ENCODE measurements at regions not wholly inside any gene's neighbourhood (a gene's known extent, or its start where the extent isn't known, plus 50 kb on each side); places are given as distances from the start of the nearest gene placed in this dataset.

GRCh38 chr2:240366901-240367300, 68.6 kb upstream of the GPC1 start:
- Histone ChIP-seq H2AFZ (ENCODE audit: low read length) (no peak overlapping the region), H3K9me2 (replicated peaks; ENCODE audit: insufficient read depth, low read length) (no peaks in the 10 kb centered on the region), H3K4me2 (ENCODE audit: low read depth, low read length, poor library complexity, severe bottlenecking) (no peak overlapping the region), H3K36me3 (ENCODE audit: insufficient read depth, low read length) (no peaks in the 10 kb centered on the region), H3K9me3 (ENCODE audit: low read length) (no peaks in the 10 kb centered on the region), H3K9ac (ENCODE audit: low read length) (no peak overlapping the region), H3K4me1 (ENCODE audit: low read length) (no peaks in the 10 kb centered on the region), H4K20me1 (ENCODE audit: insufficient read depth, low read depth, low read length) (no peaks in the 10 kb centered on the region), H3K4me3 (ENCODE audit: low read length) (no peak overlapping the region), H3K27ac (ENCODE audit: low read length) (no peak overlapping the region), H3K79me2 (ENCODE audit: low read length) (no peaks in the 10 kb centered on the region), H3K27me3 (ENCODE audit: low read length) (no peaks in the 10 kb centered on the region)
- no peak for DNase-seq

GRCh38 chr2:240367721-240368120, 67.7 kb upstream of the GPC1 start:
- Histone ChIP-seq H3K36me3 (ENCODE audit: insufficient read depth, low read length) (no peaks in the 10 kb centered on the region), H3K27me3 (ENCODE audit: low read length) (no peaks in the 10 kb centered on the region), H3K4me3 (ENCODE audit: low read length) (no peak overlapping the region), H3K9me2 (replicated peaks; ENCODE audit: insufficient read depth, low read length) (no peaks in the 10 kb centered on the region), H3K27ac (ENCODE audit: low read length) (no peak overlapping the region), H3K9me3 (ENCODE audit: low read length) (no peaks in the 10 kb centered on the region), H2AFZ (ENCODE audit: low read length) (no peak overlapping the region), H3K4me1 (ENCODE audit: low read length) (no peaks in the 10 kb centered on the region), H3K9ac (ENCODE audit: low read length) (no peak overlapping the region), H3K4me2 (ENCODE audit: low read depth, low read length, poor library complexity, severe bottlenecking) (no peak overlapping the region), H4K20me1 (ENCODE audit: insufficient read depth, low read depth, low read length) (no peaks in the 10 kb centered on the region), H3K79me2 (ENCODE audit: low read length) (no peaks in the 10 kb centered on the region)
- no peak for DNase-seq

GRCh38 chr2:240368781-240369331, 66.6 kb upstream of the GPC1 start:
- H3K27me3 ChIP-seq (ENCODE audit: low read length): no peaks in the 10 kb centered on the region
- no peaks in the 10 kb centered on the region for H3K79me2 ChIP-seq (ENCODE audit: low read length)
- no peak overlapping the region for H3K9ac ChIP-seq (ENCODE audit: low read length)
- DNase-seq: no peak
- no peak overlapping the region for H3K27ac ChIP-seq (ENCODE audit: low read length)
- no peaks in the 10 kb centered on the region for H3K9me2 ChIP-seq (replicated peaks; ENCODE audit: insufficient read depth, low read length)
- H3K4me2 ChIP-seq (ENCODE audit: low read depth, low read length, poor library complexity, severe bottlenecking): no peak overlapping the region
- H4K20me1 ChIP-seq (ENCODE audit: insufficient read depth, low read depth, low read length): no peaks in the 10 kb centered on the region
- no peak overlapping the region for H3K4me3 ChIP-seq (ENCODE audit: low read length)
- H3K4me1 ChIP-seq (ENCODE audit: low read length): no peaks in the 10 kb centered on the region
- H3K36me3 ChIP-seq (ENCODE audit: insufficient read depth, low read length): no peaks in the 10 kb centered on the region
- H3K9me3 ChIP-seq (ENCODE audit: low read length): no peaks in the 10 kb centered on the region
- no peak overlapping the region for H2AFZ ChIP-seq (ENCODE audit: low read length)

- Histone ChIP-seq H3K4me3 (ENCODE audit: low read length) (no peak overlapping the region), H3K27ac (ENCODE audit: low read length) (no peak overlapping the region), H3K9ac (ENCODE audit: low read length) (no peak overlapping the region), H3K9me2 (replicated peaks; ENCODE audit: insufficient read depth, low read length) (no peaks in the 10 kb centered on the region), H3K4me1 (ENCODE audit: low read length) (no peaks in the 10 kb centered on the region), H3K4me2 (ENCODE audit: low read depth, low read length, poor library complexity, severe bottlenecking) (no peak overlapping the region), H4K20me1 (ENCODE audit: insufficient read depth, low read depth, low read length) (no peaks in the 10 kb centered on the region), H3K27me3 (ENCODE audit: low read length) (no peaks in the 10 kb centered on the region), H3K9me3 (ENCODE audit: low read length) (no peaks in the 10 kb centered on the region), H2AFZ (ENCODE audit: low read length) (no peak overlapping the region), H3K36me3 (ENCODE audit: insufficient read depth, low read length) (no peaks in the 10 kb centered on the region), H3K79me2 (ENCODE audit: low read length) (no peaks in the 10 kb centered on the region)
- DNase-seq: no peak
Measured at GRCh38 chr2:240369335-240369734, 66.1 kb upstream of the GPC1 start.

GRCh38 chr2:240369801-240370585, 65.5 kb upstream of the GPC1 start:
- H4K20me1 ChIP-seq (ENCODE audit: insufficient read depth, low read depth, low read length): no peaks in the 10 kb centered on the region
- no peak for DNase-seq
- no peak overlapping the region for H3K4me2 ChIP-seq (ENCODE audit: low read depth, low read length, poor library complexity, severe bottlenecking)
- no peaks in the 10 kb centered on the region for H3K36me3 ChIP-seq (ENCODE audit: insufficient read depth, low read length)
- H3K9ac ChIP-seq (ENCODE audit: low read length): no peak overlapping the region
- no peaks in the 10 kb centered on the region for H3K27me3 ChIP-seq (ENCODE audit: low read length)
- no peaks in the 10 kb centered on the region for H3K79me2 ChIP-seq (ENCODE audit: low read length)
- H3K9me2 ChIP-seq (replicated peaks; ENCODE audit: insufficient read depth, low read length): no peaks in the 10 kb centered on the region
- H3K4me1 ChIP-seq (ENCODE audit: low read length): no peaks in the 10 kb centered on the region
- no peak overlapping the region for H3K4me3 ChIP-seq (ENCODE audit: low read length)
- no peaks in the 10 kb centered on the region for H3K9me3 ChIP-seq (ENCODE audit: low read length)
- H2AFZ ChIP-seq (ENCODE audit: low read length): no peak overlapping the region
- no peak overlapping the region for H3K27ac ChIP-seq (ENCODE audit: low read length)

GRCh38 chr2:240371129-240372000, 64.1 kb upstream of the GPC1 start:
- no peaks in the 10 kb centered on the region for H3K9me2 ChIP-seq (replicated peaks; ENCODE audit: insufficient read depth, low read length)
- no peaks in the 10 kb centered on the region for H4K20me1 ChIP-seq (ENCODE audit: insufficient read depth, low read depth, low read length)
- no peaks in the 10 kb centered on the region for H3K36me3 ChIP-seq (ENCODE audit: insufficient read depth, low read length)
- H3K4me1 ChIP-seq (ENCODE audit: low read length): no peaks in the 10 kb centered on the region
- no peaks in the 10 kb centered on the region for H3K27me3 ChIP-seq (ENCODE audit: low read length)
- H3K4me2 ChIP-seq (ENCODE audit: low read depth, low read length, poor library complexity, severe bottlenecking): no peak overlapping the region
- no peak overlapping the region for H3K4me3 ChIP-seq (ENCODE audit: low read length)
- no peaks in the 10 kb centered on the region for H3K79me2 ChIP-seq (ENCODE audit: low read length)
- H3K9me3 ChIP-seq (ENCODE audit: low read length): no peaks in the 10 kb centered on the region
- H3K27ac ChIP-seq (ENCODE audit: low read length): no peak overlapping the region
- H2AFZ ChIP-seq (ENCODE audit: low read length): no peak overlapping the region
- no peak overlapping the region for H3K9ac ChIP-seq (ENCODE audit: low read length)
- DNase-seq: no peak

- Histone ChIP-seq H3K79me2 (ENCODE audit: low read length) (no peaks in the 10 kb centered on the region), H3K9me3 (ENCODE audit: low read length) (no peaks in the 10 kb centered on the region), H3K4me3 (ENCODE audit: low read length) (no peak overlapping the region), H3K4me1 (ENCODE audit: low read length) (no peaks in the 10 kb centered on the region), H4K20me1 (ENCODE audit: insufficient read depth, low read depth, low read length) (no peaks in the 10 kb centered on the region), H3K27me3 (ENCODE audit: low read length) (no peaks in the 10 kb centered on the region), H3K4me2 (ENCODE audit: low read depth, low read length, poor library complexity, severe bottlenecking) (no peak overlapping the region), H3K9ac (ENCODE audit: low read length) (no peak overlapping the region), H3K27ac (ENCODE audit: low read length) (no peak overlapping the region), H2AFZ (ENCODE audit: low read length) (no peak overlapping the region), H3K9me2 (replicated peaks; ENCODE audit: insufficient read depth, low read length) (no peaks in the 10 kb centered on the region), H3K36me3 (ENCODE audit: insufficient read depth, low read length) (no peaks in the 10 kb centered on the region)
- DNase-seq: no peak
Measured at GRCh38 chr2:240372101-240372500, 63.4 kb upstream of the GPC1 start.

- no peak overlapping the region for H3K4me2 ChIP-seq (ENCODE audit: low read depth, low read length, poor library complexity, severe bottlenecking)
- DNase-seq: no peak
- no peaks in the 10 kb centered on the region for H3K27me3 ChIP-seq (ENCODE audit: low read length)
- H3K4me1 ChIP-seq (ENCODE audit: low read length): no peaks in the 10 kb centered on the region
- no peak overlapping the region for H3K9ac ChIP-seq (ENCODE audit: low read length)
- H2AFZ ChIP-seq (ENCODE audit: low read length): no peak overlapping the region
- H3K9me2 ChIP-seq (replicated peaks; ENCODE audit: insufficient read depth, low read length): no peaks in the 10 kb centered on the region
- H4K20me1 ChIP-seq (ENCODE audit: insufficient read depth, low read depth, low read length): no peaks in the 10 kb centered on the region
- H3K4me3 ChIP-seq (ENCODE audit: low read length): no peak overlapping the region
- H3K9me3 ChIP-seq (ENCODE audit: low read length): no peaks in the 10 kb centered on the region
- H3K79me2 ChIP-seq (ENCODE audit: low read length): no peaks in the 10 kb centered on the region
- H3K27ac ChIP-seq (ENCODE audit: low read length): no peak overlapping the region
- H3K36me3 ChIP-seq (ENCODE audit: insufficient read depth, low read length): no peaks in the 10 kb centered on the region
Measured at GRCh38 chr2:240373289-240373885, 62.1 kb upstream of the GPC1 start.
